HepG2 (cell line): ENCODE measurements at regions not wholly inside any gene's neighbourhood (a gene's known extent, or its start where the extent isn't known, plus 50 kb on each side); places are given as distances from the start of the nearest gene placed in this dataset.

Source experiments
- ATAC-seq: fragments of 200-7000 bp; cut with Tn5 transposase; 3 replicates; pipeline ENCODE4 v1.9.1; 2020; ENCODE audit warnings: mild to moderate bottlenecking, moderate library complexity
- BruUV-seq: library from RNA; stranded (reverse); fragments of 400-500 nt; replicated peaks from 2 replicates; lab custom pipeline; 2021; lab: Mats Ljungman, UMichigan
- CTCF ChIA-PET: fragments of 300-600 bp; formaldehyde crosslinking; extraction: SDS; loops from one replicate; lab custom pipeline; 2021; ENCODE audit warnings: low total read pairs, inconsistent platforms, low intra/inter-chr PET ratio; lab: Yijun Ruan, JAX
- POLR2A ChIA-PET: fragments of 350-600 bp; sonication (Branson Sonifier 250); formaldehyde crosslinking; loops from one replicate; lab custom pipeline; 2020; ENCODE audit warnings: antibody characterized with exemption, inconsistent platforms; lab: Yijun Ruan, JAX
- DNase-seq: peaks from one replicate; pipeline ENCODE4 v3.0.0-alpha.2; 2015; ENCODE audit warnings: low spot score
- FAIRE-seq: peaks from 3 replicates; lab custom pipeline; 2011; peaks lifted over from hg19 to GRCh38; lab: Jason Lieb, UNC
- H2AFZ ChIP-seq: one replicate; pipeline ENCODE4 v1.6.1; 2011; ENCODE audit warnings: low read length, inconsistent platforms
- H3K27ac ChIP-seq: fragments of 300-600 bp; 3 replicates; pipeline ENCODE4 v1.8.0; 2011; ENCODE audit warnings: mixed run types, mild to moderate bottlenecking, mixed read lengths, low read length, inconsistent platforms; ENCODE audit not compliant: insufficient read depth; ENCODE audit errors: extremely low read length
- H3K27me3 ChIP-seq, 2 experiments: fragments of 200-600 bp in 1 of 2; 2 replicates in 1 of 2; 3 replicates in 1 of 2; pipeline versions ENCODE4 v1.6.0 to v1.8.0; 2011; ENCODE audit warnings: low read length in 2 of 2, mild to moderate bottlenecking in 2 of 2, moderate library complexity in 2 of 2, inconsistent platforms in 1 of 2; ENCODE audit not compliant: insufficient read depth in 2 of 2, control insufficient read depth in 1 of 2
- H3K36me3 ChIP-seq, 2 experiments: fragments of 200-600 bp in 1 of 2; replicated peaks in 1 of 2; 2 replicates in 1 of 2; 3 replicates in 1 of 2; pipeline versions ENCODE4 v1.5.1 to v1.8.0; 2011; ENCODE audit warnings: low read length in 2 of 2, inconsistent platforms in 1 of 2; ENCODE audit not compliant: insufficient read depth in 2 of 2, control insufficient read depth in 1 of 2
- H3K4me1 ChIP-seq: 2 replicates; pipeline ENCODE4 v1.5.1; 2012; ENCODE audit warnings: low read length, inconsistent platforms; ENCODE audit not compliant: insufficient read depth
- H3K4me2 ChIP-seq: 2 replicates; pipeline ENCODE4 v1.6.0; 2011; ENCODE audit warnings: low read depth, low read length, inconsistent platforms
- H3K4me3 ChIP-seq, 3 experiments: fragments of 200-600 bp in 1 of 3; sonication (generic), shearing (Covaris generic) in 1 of 3; replicated peaks in 1 of 3; 2 replicates each; pipeline ENCODE4 v1.5.1; 2011 to 2016; ENCODE audit warnings: low read length in 3 of 3, inconsistent platforms in 2 of 3, low read depth in 2 of 3, mild to moderate bottlenecking in 2 of 3, control low read depth in 1 of 3, mixed read lengths in 1 of 3; ENCODE audit not compliant: insufficient read depth in 1 of 3
- H3K79me2 ChIP-seq: one replicate; pipeline ENCODE4 v1.6.1; 2011; ENCODE audit warnings: low read length, inconsistent platforms; ENCODE audit not compliant: insufficient read depth
- H3K9ac ChIP-seq: 2 replicates; pipeline ENCODE4 v1.6.0; 2011; ENCODE audit warnings: mild to moderate bottlenecking, low read depth, low read length, inconsistent platforms; ENCODE audit not compliant: insufficient read depth
- H3K9me3 ChIP-seq: 2 replicates; pipeline ENCODE4 v1.5.1; 2012; ENCODE audit warnings: mild to moderate bottlenecking, low read length
- H4K20me1 ChIP-seq: 2 replicates; pipeline ENCODE4 v1.6.0; 2011; ENCODE audit warnings: inconsistent platforms, mild to moderate bottlenecking, low read length, moderate library complexity; ENCODE audit not compliant: insufficient read depth
- CREB1 ChIP-seq, 2 experiments: fragments of 450-650 bp in 1 of 2; IDR thresholded peaks; 2 replicates each; pipeline ENCODE4 v1.6.1; 2016 to 2017; ENCODE audit warnings: control low read depth in 1 of 2, mild to moderate bottlenecking in 1 of 2, missing compliant biosample characterization in 1 of 2, missing genetic modification characterization in 1 of 2
- MAF1 ChIP-seq: sonication (generic); formaldehyde crosslinking; IDR thresholded peaks from 2 replicates; pipeline ENCODE4 v1.5.0; 2020; ENCODE audit warnings: missing genetic modification reagents, borderline replicate concordance
- MBNL3 ChIP-seq: fragments of 250-450 bp; sonication (Bioruptor Pico); conservative IDR thresholded peaks from 2 replicates; pipeline ENCODE4 v1.8.0; 2022; ENCODE audit warnings: mild to moderate bottlenecking, inconsistent platforms
- RNF2 ChIP-seq: fragments of 450-650 bp; conservative IDR thresholded peaks from 2 replicates; pipeline ENCODE4 v1.6.1; 2016; ENCODE audit warnings: low read depth
- ZC3H4 ChIP-seq: sonication (generic); formaldehyde crosslinking; IDR thresholded peaks from 2 replicates; pipeline ENCODE4 v1.4.0; 2020; ENCODE audit warnings: missing genetic modification reagents, borderline replicate concordance
- ZNF143 ChIP-seq: sonication (generic); formaldehyde crosslinking; IDR thresholded peaks from 2 replicates; pipeline ENCODE4 v1.4.0; 2020; ENCODE audit warnings: missing genetic modification reagents
- ZNF850 ChIP-seq: sonication (generic); formaldehyde crosslinking; conservative IDR thresholded peaks from 2 replicates; pipeline ENCODE4 v1.9.0; 2021; ENCODE audit warnings: mild to moderate bottlenecking, missing genetic modification reagents
- WGBS: methylation state at CpG from one replicate; pipeline ENCODE4 v1.1.6; 2017; ENCODE audit warnings: low lambda C conversion rate; 5-methylcytosine and 5-hydroxymethylcytosine counted together
- in situ Hi-C: cut with HindIII; loops from 2 replicates; pipeline ENCODE4 v1.10.0; 2017; ENCODE audit warnings: low pct_unique_long_range_greater_than_20kb; ENCODE audit not compliant: extremely low pct_ligation_motif_present
- intact Hi-C: fragments of 100-400 bp; cut with micrococcal nuclease; formaldehyde crosslinking; loops from one replicate; pipeline ENCODE4 v1.10.0; 2022; ENCODE audit not compliant: unreplicated experiment
- TF ChIP-seq, protein P1 (sequence below): sonication (generic); formaldehyde crosslinking; IDR thresholded peaks from 2 replicates; pipeline ENCODE4 v1.8.1; 2023; ENCODE audit warnings: mild to moderate bottlenecking, moderate library complexity, missing genetic modification reagents
- TF ChIP-seq, protein P2 (sequence below): sonication (generic); formaldehyde crosslinking; IDR thresholded peaks from 2 replicates; pipeline ENCODE4 v1.4.0; 2020; ENCODE audit warnings: mild to moderate bottlenecking, low read depth, missing genetic modification reagents
- TF ChIP-seq, protein P3 (sequence below): IDR thresholded peaks from 2 replicates; pipeline ENCODE4 v1.6.1; 2016; ENCODE audit warnings: control low read depth

DNA sequence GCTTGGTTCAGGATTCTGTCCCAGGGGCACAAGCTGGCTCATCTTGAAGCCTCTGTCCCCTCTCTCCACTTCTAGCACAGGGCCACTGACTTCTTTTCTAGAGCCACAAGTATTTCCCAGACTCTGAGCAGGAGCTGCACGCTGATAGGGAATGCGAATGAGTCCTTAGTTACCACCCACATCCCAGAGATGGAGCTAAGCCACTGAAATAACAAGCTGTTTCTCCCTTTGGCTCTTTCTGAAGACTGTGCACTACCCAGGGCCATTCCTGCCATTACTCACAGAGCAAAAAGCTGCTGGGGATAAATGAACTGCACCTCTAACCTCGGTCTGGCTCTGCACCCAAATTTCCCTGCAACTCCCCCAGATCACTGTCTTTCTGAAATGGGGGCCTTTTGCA is 70.6 kb downstream of the TSN start:
- Histone ChIP-seq H3K27me3 (peaks cover 3 to 19% of the 10 kb centered on the region in 2 experiments; a peak in 1 of 5 replicates), H3K4me3 (no peak overlapping the region), H3K79me2 (no peaks in the 10 kb centered on the region), H3K9ac (no peak overlapping the region), H4K20me1 (no peaks in the 10 kb centered on the region), H3K36me3 (no peaks in the 10 kb centered on the region), H2AFZ (no peak overlapping the region), H3K4me1 (no peaks in the 10 kb centered on the region), H3K4me2 (no peak overlapping the region), H3K27ac (no peak overlapping the region), H3K9me3 (no peaks in the 10 kb centered on the region)
- FAIRE-seq (no peak), DNase-seq (no peak), ATAC-seq (no peak; the same call in 2 of the 3 replicates)
- intact Hi-C loops: no loop called here
- in situ Hi-C loops: no loop called here
- no TSS peak for BruUV-seq
- CTCF ChIA-PET: no interaction called here
- POLR2A ChIA-PET: no interaction called here
- 28% methylated on average over 3 of the region's 3 CpGs for WGBS
- TF ChIP-seq ZNF143 (CRISPR knock-in tag): no peak
- TF ChIP-seq, protein P1, sequence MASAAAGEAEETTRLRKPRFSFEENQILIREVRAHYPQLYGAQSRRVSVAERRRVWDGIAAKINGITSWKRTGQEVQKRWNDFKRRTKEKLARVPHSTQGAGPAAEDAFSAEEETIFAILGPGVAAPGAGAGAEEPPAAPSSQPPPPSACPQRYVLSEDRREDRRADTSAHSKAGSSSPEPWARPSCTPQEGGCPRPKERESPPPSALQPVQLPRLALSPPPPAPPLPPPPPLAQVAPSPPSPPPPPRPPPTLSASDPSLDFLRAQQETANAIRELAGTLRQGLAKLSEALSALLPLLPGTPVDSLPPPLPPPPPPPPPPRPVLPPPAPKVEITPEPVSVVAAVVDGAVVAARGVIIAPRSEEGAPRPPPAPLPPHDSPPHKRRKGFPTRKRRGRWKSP (CRISPR knock-in tag): no peak
- no peak for TF ChIP-seq MBNL3 (CRISPR knock-in tag)
- TF ChIP-seq RNF2: no peak
- TF ChIP-seq, protein P2, sequence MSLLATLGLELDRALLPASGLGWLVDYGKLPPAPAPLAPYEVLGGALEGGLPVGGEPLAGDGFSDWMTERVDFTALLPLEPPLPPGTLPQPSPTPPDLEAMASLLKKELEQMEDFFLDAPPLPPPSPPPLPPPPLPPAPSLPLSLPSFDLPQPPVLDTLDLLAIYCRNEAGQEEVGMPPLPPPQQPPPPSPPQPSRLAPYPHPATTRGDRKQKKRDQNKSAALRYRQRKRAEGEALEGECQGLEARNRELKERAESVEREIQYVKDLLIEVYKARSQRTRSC (CRISPR knock-in tag): no peak

DNA sequence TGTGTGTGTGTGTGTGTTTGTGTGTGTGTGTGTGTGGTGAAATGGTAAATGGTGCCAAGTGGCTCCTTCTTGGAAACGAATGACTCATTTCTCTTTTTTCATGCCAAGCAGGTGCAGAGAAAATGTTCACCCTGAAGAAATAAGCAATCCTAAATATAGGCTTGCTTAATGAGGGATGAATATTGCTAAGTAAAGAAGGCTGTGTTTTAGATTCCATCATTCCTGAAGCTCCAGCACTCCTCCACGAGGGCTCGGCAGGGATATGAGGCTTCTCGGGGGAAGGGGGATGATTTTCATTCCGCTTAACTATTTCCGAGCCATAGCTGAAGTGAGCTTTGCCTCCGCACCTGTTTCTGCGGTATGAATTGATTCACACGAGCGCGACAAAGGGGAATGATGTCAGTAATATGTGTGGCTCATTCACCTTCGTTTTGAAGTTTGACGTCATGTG is 72.9 kb downstream of the TSN start:
- H3K27me3 ChIP-seq: peaks cover 3 to 34% of the 10 kb centered on the region in 2 experiments; a peak in 2 of 5 replicates
- no peak overlapping the region for H3K4me3 ChIP-seq
- no peak overlapping the region for H3K27ac ChIP-seq
- WGBS: 52% methylated on average over 13 of the region's 13 CpGs
- DNase-seq (no peak), ATAC-seq (no peak), FAIRE-seq (no peak)
- H4K20me1 ChIP-seq: no peaks in the 10 kb centered on the region
- BruUV-seq: no TSS peak
- H3K4me2 ChIP-seq: no peak overlapping the region
- intact Hi-C loops (no loop called here), in situ Hi-C loops (no loop called here)
- H3K9ac ChIP-seq: no peak overlapping the region
- no peak overlapping the region for H2AFZ ChIP-seq
- H3K79me2 ChIP-seq: no peaks in the 10 kb centered on the region
- no peaks in the 10 kb centered on the region for H3K36me3 ChIP-seq
- CTCF ChIA-PET: no interaction called here
- no peaks in the 10 kb centered on the region for H3K9me3 ChIP-seq
- TF ChIP-seq ZNF850 (CRISPR knock-in tag) (no peak), ZC3H4 (CRISPR knock-in tag) (no peak), MAF1 (CRISPR knock-in tag) (no peak), CREB1 (IDR thresholded peaks at IDR 0.05) (peak; percentile 46; the same call in 1 of the 2 replicates), CREB1 (CRISPR knock-in tag; IDR thresholded peaks at IDR 0.05) (no peak)
- TF ChIP-seq, protein P3, sequence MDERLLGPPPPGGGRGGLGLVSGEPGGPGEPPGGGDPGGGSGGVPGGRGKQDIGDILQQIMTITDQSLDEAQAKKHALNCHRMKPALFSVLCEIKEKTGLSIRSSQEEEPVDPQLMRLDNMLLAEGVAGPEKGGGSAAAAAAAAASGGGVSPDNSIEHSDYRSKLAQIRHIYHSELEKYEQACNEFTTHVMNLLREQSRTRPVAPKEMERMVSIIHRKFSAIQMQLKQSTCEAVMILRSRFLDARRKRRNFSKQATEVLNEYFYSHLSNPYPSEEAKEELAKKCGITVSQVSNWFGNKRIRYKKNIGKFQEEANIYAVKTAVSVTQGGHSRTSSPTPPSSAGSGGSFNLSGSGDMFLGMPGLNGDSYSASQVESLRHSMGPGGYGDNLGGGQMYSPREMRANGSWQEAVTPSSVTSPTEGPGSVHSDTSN (CRISPR knock-in tag): no peak
- no peaks in the 10 kb centered on the region for H3K4me1 ChIP-seq
- POLR2A ChIA-PET: no interaction called here
